Subcutaneous abdominal adipose tissue (tissue), 5 donors: ENCODE measurements at regions not wholly inside any gene's neighbourhood (a gene's known extent, or its start where the extent isn't known, plus 50 kb on each side); places are given as distances from the start of the nearest gene placed in this dataset.
"Not testable (repeated sequence)": the region's sequence is repeated elsewhere in the genome, so short reads cannot be mapped to it uniquely, and the experiment has no call there.

ENCODE experiments used
- H3K27ac ChIP-seq: one replicate; pipeline ENCODE4 v1.7.0; 2013; ENCODE audit warnings: low read depth, mild to moderate bottlenecking, inconsistent platforms, low read length, moderate library complexity
- H3K27me3 ChIP-seq, 5 donors: one replicate each; pipeline ENCODE4 v1.7.0; 2013; ENCODE audit warnings: low read length in 5 of 5, inconsistent platforms in 1 of 5; ENCODE audit not compliant: control insufficient read depth in 5 of 5, insufficient read depth in 4 of 5
- H3K36me3 ChIP-seq, 5 donors: one replicate each; pipeline ENCODE4 v1.7.0; 2013; ENCODE audit warnings: low read length in 5 of 5; ENCODE audit not compliant: control insufficient read depth in 5 of 5, insufficient read depth in 5 of 5
- H3K4me1 ChIP-seq, 5 donors: one replicate each; pipeline ENCODE4 v1.7.0; 2013; ENCODE audit warnings: low read length in 5 of 5, mild to moderate bottlenecking in 3 of 5, moderate library complexity in 1 of 5; ENCODE audit not compliant: control insufficient read depth in 5 of 5, insufficient read depth in 5 of 5
- H3K4me3 ChIP-seq, 5 donors: one replicate each; pipeline ENCODE4 v1.7.0; 2013; ENCODE audit warnings: low read length in 5 of 5, low read depth in 1 of 5
- H3K9ac ChIP-seq, 5 donors: one replicate each; pipeline ENCODE4 v1.7.0; 2013; ENCODE audit warnings: low read length in 5 of 5, mild to moderate bottlenecking in 4 of 5, moderate library complexity in 3 of 5
- H3K9me3 ChIP-seq, 5 donors: one replicate each; pipeline ENCODE4 v1.7.0; 2013; ENCODE audit warnings: low read length in 5 of 5; ENCODE audit not compliant: control insufficient read depth in 5 of 5
- donor health status: healthy.
- donor health status: healthy.
- donor health status: healthy.
- donor health status: healthy.
- donor health status: healthy.

DNA sequence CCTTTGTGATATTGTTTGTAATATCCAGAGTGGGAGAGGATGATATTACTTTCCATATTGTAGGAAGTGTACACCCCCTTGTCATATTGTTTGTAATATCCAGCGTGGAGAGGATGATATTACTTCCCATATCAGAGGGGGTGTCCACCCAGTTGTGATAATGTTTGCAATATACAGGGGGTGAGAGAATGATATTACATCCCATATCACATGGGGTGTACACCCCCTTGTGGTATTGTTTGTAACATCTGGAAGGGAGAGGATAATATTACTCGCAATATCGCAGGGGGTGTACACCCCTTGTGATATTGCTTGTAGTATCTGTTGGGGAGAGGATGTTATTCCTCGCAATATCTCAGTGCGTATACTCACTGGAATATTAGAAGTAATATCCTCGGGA lies 61.5 kb downstream of the PRSS23 start:
- Histone ChIP-seq H3K4me1 (no peaks in the 10 kb centered on the region), H3K27ac (no peak overlapping the region), H3K27me3 (no peaks in the 10 kb centered on the region), H3K9me3 (no peaks in the 10 kb centered on the region), H3K9ac (no peak overlapping the region), H3K4me3 (no peak overlapping the region), H3K36me3 (peaks cover 0 to 2% (median 0%) of the 10 kb centered on the region in 5 donors)

DNA sequence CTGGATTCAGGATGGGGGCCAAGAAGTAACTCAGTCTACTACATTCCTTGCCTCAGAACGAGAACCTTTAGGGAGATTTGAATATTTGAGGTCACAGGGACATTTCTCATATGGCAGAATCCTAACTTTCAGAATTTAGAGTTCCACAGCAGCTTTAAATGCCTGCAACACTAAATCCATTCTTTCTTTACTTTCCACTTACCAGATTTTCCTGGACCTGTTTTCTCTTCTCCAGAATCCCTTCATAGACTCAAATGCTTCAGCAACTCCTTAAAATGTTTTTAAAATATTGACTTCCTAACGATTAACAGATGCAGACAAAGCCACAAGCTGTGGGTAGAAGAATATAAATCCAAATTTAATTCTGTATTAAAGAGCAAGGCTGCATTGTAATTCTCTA lies 63.1 kb downstream of the PRSS23 start:
- H3K4me3 ChIP-seq: no peak overlapping the region
- no peaks in the 10 kb centered on the region for H3K9me3 ChIP-seq
- no peaks in the 10 kb centered on the region for H3K4me1 ChIP-seq

DNA sequence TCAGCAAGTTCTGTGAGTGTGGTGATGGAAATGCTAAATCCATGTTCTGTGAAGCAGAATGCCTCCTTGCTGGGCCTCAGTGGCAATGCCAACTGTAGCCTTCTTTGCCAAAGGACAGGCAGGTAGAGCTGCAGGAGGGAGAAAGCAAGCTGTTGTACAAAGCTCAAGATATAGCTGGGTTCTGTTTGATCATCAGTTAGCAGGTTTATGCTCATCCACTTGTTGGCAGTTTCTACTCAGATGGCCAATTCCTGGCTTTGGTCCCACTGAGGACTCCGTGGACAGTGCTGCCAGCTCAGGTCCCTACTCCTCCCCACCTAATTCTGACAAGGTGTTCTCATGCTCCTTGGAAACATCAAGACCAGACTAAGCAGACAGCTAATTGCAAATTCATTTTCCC lies 65.1 kb downstream of the PRSS23 start:
- Histone ChIP-seq H3K27me3 (no peaks in the 10 kb centered on the region), H3K4me1 (peaks cover 0 to 8% (median 0%) of the 10 kb centered on the region in 5 donors), H3K9ac (no peak overlapping the region), H3K9me3 (no peaks in the 10 kb centered on the region), H3K4me3 (no peak overlapping the region), H3K27ac (no peak overlapping the region), H3K36me3 (peaks cover 0 to 2% (median 0%) of the 10 kb centered on the region in 5 donors)

More for the DNA sequence above, 63.1 kb downstream of the PRSS23 start:
- Histone ChIP-seq H3K27ac (no peak overlapping the region), H3K9ac (no peak overlapping the region), H3K36me3 (peaks cover 0 to 2% (median 0%) of the 10 kb centered on the region in 5 donors), H3K27me3 (no peaks in the 10 kb centered on the region)

DNA sequence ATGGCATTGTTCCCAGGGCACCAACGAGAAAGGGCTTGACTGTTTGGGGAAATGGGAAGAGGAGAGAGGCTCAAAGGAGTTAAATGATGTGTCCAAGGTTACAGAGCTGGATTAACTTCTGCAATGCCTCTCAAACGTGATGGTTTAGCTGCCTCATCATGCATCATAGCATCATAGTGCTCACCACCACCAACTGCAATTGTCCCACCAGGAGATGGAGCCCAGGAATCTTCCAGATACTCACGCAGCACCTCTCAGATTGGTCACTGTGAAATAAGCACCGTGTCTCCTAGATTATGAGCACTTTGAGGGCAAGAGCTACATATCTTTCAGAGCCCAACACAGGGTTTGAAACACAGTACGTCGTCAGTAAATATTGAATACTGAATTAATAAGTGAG lies 69.2 kb downstream of the PRSS23 start:
- H3K4me1 ChIP-seq: peaks cover 0 to 16% (median 10%) of the 10 kb centered on the region in 5 donors
- H3K27me3 ChIP-seq: no peaks in the 10 kb centered on the region
- no peaks in the 10 kb centered on the region for H3K9me3 ChIP-seq
- no peak overlapping the region for H3K27ac ChIP-seq
- H3K36me3 ChIP-seq: peaks cover 0 to 2% (median 0%) of the 10 kb centered on the region in 5 donors
- H3K9ac ChIP-seq: peak overlapping the region in 1 of 5 donors; percentile 10
- H3K4me3 ChIP-seq: no peak overlapping the region

DNA sequence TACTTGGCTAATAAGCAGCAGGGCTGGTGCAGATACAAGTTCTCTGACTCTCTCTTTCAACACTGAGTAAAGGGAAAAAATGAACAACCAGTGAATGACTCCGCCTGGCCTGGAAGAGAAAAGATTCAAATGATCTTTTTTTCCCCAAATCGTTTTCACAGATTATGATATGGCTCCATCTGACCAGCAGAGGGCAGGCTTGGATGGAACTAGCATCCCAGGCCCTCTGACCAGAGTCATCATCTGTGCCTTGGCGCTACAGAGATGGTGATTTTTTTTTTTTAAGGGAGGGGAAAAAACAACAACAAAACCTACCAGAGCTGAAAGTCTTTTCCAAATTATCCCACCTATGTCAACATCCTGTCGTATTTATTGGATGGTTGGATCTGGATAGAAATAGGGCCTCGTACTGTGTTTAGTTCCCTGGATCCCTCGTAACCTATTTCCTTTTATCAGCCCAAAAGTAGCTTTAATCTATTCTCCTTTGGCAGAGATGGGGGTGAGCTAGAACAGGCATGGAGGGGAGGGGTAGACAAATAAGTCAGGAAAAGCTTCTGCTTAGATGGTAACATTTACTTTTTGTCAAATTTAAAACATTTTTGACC lies 69.7 kb downstream of the PRSS23 start:
- no peak overlapping the region for H3K4me3 ChIP-seq
- no peaks in the 10 kb centered on the region for H3K27me3 ChIP-seq
- no peak overlapping the region for H3K9ac ChIP-seq
- peaks cover 0 to 16% (median 10%) of the 10 kb centered on the region in 5 donors for H3K4me1 ChIP-seq
- H3K27ac ChIP-seq: no peak overlapping the region
- no peaks in the 10 kb centered on the region for H3K9me3 ChIP-seq
- H3K36me3 ChIP-seq: peaks cover 0 to 2% (median 0%) of the 10 kb centered on the region in 5 donors

DNA sequence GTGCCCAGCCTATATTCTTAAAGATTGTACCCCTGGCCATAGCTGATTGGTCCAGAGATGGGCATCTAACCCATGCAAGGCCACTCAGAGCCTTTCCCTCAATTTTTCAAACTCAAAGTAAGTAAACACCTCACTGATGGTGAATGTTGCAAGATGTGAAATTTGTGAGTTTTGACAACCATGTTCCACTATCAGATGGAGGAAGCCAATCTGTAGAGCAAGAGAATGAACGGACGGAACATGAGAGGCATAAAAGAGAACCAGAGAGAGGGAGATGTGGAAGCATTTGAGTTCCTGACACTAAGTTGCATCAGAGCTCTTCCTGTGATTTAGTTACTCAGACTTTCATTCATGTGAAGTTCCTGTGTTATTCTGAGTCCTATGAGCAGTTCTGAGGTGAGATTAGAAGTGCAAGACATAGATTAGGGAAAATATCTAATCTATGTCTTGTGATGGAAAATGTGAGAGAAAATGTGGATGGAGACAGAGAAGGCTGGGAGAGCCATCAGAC lies 73.3 kb downstream of the PRSS23 start:
- no peak overlapping the region for H3K27ac ChIP-seq
- no peaks in the 10 kb centered on the region for H3K36me3 ChIP-seq
- no peak overlapping the region for H3K4me3 ChIP-seq
- no peaks in the 10 kb centered on the region for H3K9me3 ChIP-seq
- no peaks in the 10 kb centered on the region for H3K27me3 ChIP-seq
- no peak overlapping the region for H3K9ac ChIP-seq
- H3K4me1 ChIP-seq: peaks cover 0 to 16% (median 10%) of the 10 kb centered on the region in 5 donors

DNA sequence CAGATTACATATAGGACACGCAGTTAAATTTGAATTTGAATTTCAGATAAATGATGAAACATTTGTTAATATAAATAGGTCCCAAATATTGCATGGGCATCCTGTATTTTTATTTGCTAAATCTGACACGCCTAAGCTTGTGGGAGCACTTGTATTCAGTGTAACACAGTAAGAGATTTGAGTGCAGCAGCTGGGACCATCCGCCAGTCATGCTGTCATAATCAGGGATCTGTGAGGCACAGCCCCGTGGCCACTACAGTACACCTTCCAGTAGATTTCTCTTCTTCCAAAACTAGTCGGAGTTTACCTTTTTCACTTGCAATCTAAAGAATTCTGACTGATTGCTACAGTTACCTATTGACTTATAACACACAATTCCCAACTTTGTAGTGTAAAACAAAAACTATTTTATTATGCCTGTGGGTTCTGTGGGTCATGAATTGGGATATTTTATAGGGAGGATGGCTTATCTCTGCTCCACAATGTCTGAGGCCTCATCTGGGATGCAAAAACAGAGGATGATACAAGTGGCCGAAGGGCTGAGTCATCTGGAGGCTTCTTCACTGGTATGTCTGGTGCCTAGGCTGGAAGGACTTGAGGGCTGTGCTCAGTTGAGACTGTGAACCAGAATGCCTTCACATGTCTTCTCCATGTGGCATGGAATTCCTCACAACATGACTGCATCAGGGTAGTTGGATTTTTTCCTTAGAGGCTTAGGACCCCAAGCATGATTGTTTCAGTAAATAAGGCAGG lies 74.1 kb downstream of the PRSS23 start:
- H3K4me3 ChIP-seq: no peak overlapping the region
- no peak overlapping the region for H3K27ac ChIP-seq
- H3K9ac ChIP-seq: no peak overlapping the region
- H3K9me3 ChIP-seq: no peaks in the 10 kb centered on the region
- peaks cover 0 to 16% (median 10%) of the 10 kb centered on the region in 5 donors for H3K4me1 ChIP-seq
- no peaks in the 10 kb centered on the region for H3K27me3 ChIP-seq
- H3K36me3 ChIP-seq: no peaks in the 10 kb centered on the region

DNA sequence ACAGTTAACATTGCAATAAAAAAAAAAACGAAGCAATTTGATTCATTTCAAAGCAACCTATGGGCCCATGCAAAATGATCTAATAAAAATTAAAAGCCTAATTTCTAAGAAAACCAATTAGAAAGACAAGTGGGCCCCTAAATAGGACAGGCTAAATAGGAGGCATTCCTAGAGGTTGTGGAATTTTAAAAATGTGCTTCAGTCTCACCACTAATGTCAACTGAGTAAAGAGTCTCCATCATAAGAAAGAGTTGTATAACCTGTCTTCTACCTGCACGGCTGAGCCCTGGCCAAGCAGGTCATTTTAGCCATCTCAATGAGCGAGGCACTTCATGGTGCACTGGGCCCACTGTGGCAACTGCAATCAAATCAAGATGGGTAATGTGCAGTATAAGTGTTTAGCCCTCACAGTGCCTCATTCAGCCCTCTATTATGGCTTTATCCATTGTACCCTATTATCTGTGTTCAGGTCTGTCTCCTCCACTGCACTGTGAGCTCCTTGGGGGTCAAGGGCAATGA lies 76.4 kb downstream of the PRSS23 start:
- Histone ChIP-seq H3K4me3 (no peak overlapping the region), H3K9me3 (no peaks in the 10 kb centered on the region), H3K27ac (no peak overlapping the region), H3K4me1 (peaks cover 0 to 7% (median 3%) of the 10 kb centered on the region in 5 donors), H3K36me3 (no peaks in the 10 kb centered on the region), H3K27me3 (no peaks in the 10 kb centered on the region), H3K9ac (no peak overlapping the region)

DNA sequence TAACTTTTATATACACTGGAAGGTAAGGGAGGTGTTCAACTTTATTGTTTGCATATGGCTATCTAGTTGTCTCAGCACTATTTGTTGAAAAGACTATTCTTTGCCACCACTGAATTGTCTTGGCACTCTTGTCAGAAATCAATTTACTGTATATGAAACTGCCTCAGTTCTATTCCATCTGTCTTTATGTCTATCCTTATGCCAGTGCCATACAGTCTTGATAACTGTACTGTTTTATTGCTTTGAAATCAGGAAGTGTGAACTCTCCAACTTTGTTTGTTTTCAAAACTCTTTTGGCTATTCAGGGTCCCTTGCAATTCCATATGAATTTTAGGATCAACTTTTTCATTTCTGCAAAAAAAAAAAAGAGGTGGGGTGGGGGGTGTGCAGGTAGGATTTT lies 77.2 kb downstream of the PRSS23 start:
- H3K4me3 ChIP-seq: no peak overlapping the region
- peaks cover 0 to 1% (median 0%) of the 10 kb centered on the region in 5 donors for H3K4me1 ChIP-seq
- H3K27ac ChIP-seq: no peak overlapping the region
- H3K27me3 ChIP-seq: no peaks in the 10 kb centered on the region
- no peak overlapping the region for H3K9ac ChIP-seq
- H3K36me3 ChIP-seq: no peaks in the 10 kb centered on the region
- no peaks in the 10 kb centered on the region for H3K9me3 ChIP-seq

DNA sequence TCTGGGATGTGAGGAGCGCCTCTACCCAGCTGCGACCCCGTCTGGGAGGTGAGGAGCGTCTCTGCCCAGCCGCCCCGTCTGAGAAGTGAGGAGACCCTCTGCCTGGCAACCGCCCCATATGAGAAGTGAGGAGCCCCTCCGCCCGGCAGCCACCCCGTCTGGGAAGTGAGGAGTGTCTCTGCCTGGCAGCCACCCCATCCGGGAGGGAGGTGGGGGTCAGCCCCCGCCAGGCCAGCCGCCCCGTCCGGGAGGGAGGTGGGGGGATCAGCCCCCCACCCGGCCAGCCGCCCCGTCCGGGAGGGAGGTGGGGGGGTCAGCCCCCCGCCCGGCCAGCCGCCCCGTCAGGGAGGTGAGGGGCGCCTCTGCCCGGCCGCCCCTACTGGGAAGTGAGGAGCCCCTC lies 76.0 kb downstream of the FZD4 start:
- H3K36me3 ChIP-seq, H3K27ac ChIP-seq, H3K4me3 ChIP-seq, H3K9ac ChIP-seq, H3K27me3 ChIP-seq, H3K4me1 ChIP-seq, H3K9me3 ChIP-seq: not testable (repeated sequence)
